GM23338 (cell line): ENCODE measurements at regions not wholly inside any gene's neighbourhood (a gene's known extent, or its start where the extent isn't known, plus 50 kb on each side); places are given as distances from the start of the nearest gene placed in this dataset.

Experiments used
- CREB1 ChIP-seq: fragments of 250-450 bp; sonication (Bioruptor Pico); IDR thresholded peaks from 2 replicates; pipeline ENCODE4 v1.5.0; 2020; ENCODE audit warnings: low read depth, mild to moderate bottlenecking, moderate library complexity
- ETS1 ChIP-seq: IDR thresholded peaks from 2 replicates; pipeline ENCODE4 v1.6.1; 2016; ENCODE audit warnings: antibody characterized with exemption
- EZH2 ChIP-seq: fragments of 200-600 bp; sonication (generic); IDR thresholded peaks from one replicate; pipeline ENCODE4 v1.8.0; 2017; ENCODE audit warnings: antibody characterized with exemption, mild to moderate bottlenecking, low read depth; ENCODE audit not compliant: unreplicated experiment
- EZH2phosphoT487 ChIP-seq: fragments of 200-600 bp; sonication (generic); IDR thresholded peaks from one replicate; pipeline ENCODE4 v1.8.1; 2018; ENCODE audit warnings: antibody characterized with exemption; ENCODE audit not compliant: unreplicated experiment
- JUNB ChIP-seq: IDR thresholded peaks from one replicate; pipeline ENCODE4 v1.6.1; 2016; ENCODE audit warnings: antibody characterized with exemption; ENCODE audit not compliant: unreplicated experiment
- POLR2AphosphoS5 ChIP-seq: IDR thresholded peaks from 2 replicates; pipeline ENCODE4 v1.6.1; 2016; ENCODE audit warnings: antibody characterized with exemption, low read depth
- STAT1 ChIP-seq: IDR thresholded peaks from one replicate; pipeline ENCODE4 v1.6.1; 2016; ENCODE audit warnings: antibody characterized with exemption; ENCODE audit not compliant: unreplicated experiment
- TF ChIP-seq, protein P1 (sequence below), 2 experiments: fragments of 200-600 bp in 1 of 2; sonication (generic) in 1 of 2; conservative IDR thresholded peaks; 2 replicates each; pipeline versions ENCODE4 v1.5.1 to v1.6.1; 2016 to 2017; ENCODE audit warnings: antibody characterized with exemption in 2 of 2, low read depth in 2 of 2, mild to moderate bottlenecking in 2 of 2, moderate library complexity in 1 of 2
- TF ChIP-seq, protein P2 (sequence below): IDR thresholded peaks from one replicate; pipeline ENCODE4 v1.6.1; 2018; ENCODE audit warnings: antibody characterized with exemption; ENCODE audit not compliant: unreplicated experiment

DNA sequence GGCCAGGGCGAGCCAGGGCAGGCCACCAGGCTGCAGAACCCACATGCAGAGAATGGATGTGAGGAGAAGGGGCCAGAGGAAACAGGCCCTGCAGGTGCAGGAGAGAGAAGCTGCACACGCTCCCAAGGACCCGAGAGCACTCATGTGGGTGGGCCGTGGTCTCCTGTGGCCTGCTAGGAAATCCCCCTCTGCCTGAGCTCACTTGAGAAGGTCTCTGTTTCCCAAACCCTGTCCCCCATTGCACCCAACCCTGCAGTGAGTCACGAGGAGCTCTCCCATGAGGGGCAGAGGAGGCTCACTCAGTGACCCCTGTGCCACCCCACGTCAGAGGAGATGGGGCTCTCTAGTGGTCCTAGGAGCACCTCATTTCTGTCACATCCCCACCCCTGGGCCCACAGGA is 111.1 kb downstream of the KLF13 start:
- TF ChIP-seq EZH2phosphoT487 (no peak), EZH2 (no peak), POLR2AphosphoS5 (no peak), JUNB (no peak), STAT1 (no peak), ETS1 (no peak), CREB1 (no peak)
- TF ChIP-seq, protein P1, sequence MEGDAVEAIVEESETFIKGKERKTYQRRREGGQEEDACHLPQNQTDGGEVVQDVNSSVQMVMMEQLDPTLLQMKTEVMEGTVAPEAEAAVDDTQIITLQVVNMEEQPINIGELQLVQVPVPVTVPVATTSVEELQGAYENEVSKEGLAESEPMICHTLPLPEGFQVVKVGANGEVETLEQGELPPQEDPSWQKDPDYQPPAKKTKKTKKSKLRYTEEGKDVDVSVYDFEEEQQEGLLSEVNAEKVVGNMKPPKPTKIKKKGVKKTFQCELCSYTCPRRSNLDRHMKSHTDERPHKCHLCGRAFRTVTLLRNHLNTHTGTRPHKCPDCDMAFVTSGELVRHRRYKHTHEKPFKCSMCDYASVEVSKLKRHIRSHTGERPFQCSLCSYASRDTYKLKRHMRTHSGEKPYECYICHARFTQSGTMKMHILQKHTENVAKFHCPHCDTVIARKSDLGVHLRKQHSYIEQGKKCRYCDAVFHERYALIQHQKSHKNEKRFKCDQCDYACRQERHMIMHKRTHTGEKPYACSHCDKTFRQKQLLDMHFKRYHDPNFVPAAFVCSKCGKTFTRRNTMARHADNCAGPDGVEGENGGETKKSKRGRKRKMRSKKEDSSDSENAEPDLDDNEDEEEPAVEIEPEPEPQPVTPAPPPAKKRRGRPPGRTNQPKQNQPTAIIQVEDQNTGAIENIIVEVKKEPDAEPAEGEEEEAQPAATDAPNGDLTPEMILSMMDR (conservative IDR thresholded peaks at IDR 0.05; ENCODE audit: low read depth in 2 of 2), result no peak
- TF ChIP-seq, protein P2, sequence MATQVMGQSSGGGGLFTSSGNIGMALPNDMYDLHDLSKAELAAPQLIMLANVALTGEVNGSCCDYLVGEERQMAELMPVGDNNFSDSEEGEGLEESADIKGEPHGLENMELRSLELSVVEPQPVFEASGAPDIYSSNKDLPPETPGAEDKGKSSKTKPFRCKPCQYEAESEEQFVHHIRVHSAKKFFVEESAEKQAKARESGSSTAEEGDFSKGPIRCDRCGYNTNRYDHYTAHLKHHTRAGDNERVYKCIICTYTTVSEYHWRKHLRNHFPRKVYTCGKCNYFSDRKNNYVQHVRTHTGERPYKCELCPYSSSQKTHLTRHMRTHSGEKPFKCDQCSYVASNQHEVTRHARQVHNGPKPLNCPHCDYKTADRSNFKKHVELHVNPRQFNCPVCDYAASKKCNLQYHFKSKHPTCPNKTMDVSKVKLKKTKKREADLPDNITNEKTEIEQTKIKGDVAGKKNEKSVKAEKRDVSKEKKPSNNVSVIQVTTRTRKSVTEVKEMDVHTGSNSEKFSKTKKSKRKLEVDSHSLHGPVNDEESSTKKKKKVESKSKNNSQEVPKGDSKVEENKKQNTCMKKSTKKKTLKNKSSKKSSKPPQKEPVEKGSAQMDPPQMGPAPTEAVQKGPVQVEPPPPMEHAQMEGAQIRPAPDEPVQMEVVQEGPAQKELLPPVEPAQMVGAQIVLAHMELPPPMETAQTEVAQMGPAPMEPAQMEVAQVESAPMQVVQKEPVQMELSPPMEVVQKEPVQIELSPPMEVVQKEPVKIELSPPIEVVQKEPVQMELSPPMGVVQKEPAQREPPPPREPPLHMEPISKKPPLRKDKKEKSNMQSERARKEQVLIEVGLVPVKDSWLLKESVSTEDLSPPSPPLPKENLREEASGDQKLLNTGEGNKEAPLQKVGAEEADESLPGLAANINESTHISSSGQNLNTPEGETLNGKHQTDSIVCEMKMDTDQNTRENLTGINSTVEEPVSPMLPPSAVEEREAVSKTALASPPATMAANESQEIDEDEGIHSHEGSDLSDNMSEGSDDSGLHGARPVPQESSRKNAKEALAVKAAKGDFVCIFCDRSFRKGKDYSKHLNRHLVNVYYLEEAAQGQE, result no peak
